ENCODE measurements at regions not wholly inside any gene's neighbourhood (a gene's known extent, or its start where the extent isn't known, plus 50 kb on each side); places are given as distances from the start of the nearest gene placed in this dataset.

- no peak for DNase-seq
Measured at GRCh38 chr14:86015941-86016340, 486.0 kb downstream of the FLRT2 start.

GRCh38 chr14:86015511-86015910, 485.6 kb downstream of the FLRT2 start:
- no peak for DNase-seq

GRCh38 chr14:86013641-86014040, 483.7 kb downstream of the FLRT2 start:
- DNase-seq, result no peak

DNA sequence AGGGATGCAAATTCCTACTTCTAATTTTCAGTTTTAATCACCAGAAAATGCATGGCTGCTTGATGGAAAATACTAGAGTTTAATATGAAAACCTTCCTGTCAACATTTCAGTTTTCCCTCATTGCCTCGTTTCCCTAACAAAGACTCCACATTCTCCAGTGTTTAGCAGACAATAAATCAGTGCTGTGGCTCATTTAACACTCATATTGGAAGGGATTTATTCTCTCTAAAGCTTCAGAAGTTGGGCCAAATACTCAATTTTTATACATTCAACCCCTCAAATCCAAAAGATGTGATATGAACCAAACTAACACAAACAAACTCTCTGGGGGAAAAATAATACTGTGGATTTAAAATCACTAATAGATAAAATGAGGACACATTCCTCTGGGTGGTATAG, 482.5 kb downstream of the FLRT2 start:
- DNase-seq, result no peak

- no peak for DNase-seq
Measured at GRCh38 chr14:86003998-86004397, 474.1 kb downstream of the FLRT2 start.

- no peak for DNase-seq
Measured at GRCh38 chr14:85996551-85996950, 466.6 kb downstream of the FLRT2 start.

DNA sequence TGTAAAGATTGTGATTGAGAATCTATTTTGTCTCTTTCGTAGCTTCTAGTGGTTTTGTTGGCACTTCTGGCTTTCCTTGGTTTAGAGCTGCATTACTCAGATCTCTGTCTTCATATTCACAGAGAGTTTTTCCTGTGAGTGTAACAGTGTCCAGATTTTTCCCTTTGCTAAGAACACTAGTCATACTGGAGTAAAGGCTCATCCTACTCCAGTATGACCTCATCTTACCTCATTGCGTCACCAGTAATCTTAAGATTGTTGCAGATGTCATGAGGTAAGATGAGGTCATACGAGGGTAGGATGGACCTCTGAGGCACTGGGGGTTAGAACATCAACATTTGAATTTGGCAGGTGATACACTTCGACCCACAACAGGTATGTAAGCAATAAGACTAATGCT, 461.2 kb downstream of the FLRT2 start:
- no peak for DNase-seq

- DNase-seq, result no peak
Measured at GRCh38 chr14:85987907-85988306, 458.0 kb downstream of the FLRT2 start.

DNA sequence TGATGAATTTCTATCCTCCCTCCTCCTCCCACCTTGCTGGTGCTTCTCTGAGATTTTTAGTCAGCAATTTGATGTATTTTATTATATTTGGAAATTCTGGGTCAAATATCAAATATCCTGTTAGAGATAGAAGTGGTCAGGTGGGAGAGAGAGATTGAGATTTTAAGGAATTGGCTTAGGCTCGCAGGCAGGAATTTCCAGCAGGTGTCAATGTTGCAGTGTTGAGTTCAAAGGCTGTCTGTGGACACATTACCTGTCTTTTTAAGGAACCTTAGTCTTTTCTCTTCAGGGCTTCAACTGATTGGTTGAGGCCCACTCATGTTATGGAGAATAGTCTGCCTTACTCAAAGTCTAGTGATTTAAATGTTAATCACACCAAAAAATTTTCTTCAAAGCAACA, 457.3 kb downstream of the FLRT2 start:
- no peak for DNase-seq

DNA sequence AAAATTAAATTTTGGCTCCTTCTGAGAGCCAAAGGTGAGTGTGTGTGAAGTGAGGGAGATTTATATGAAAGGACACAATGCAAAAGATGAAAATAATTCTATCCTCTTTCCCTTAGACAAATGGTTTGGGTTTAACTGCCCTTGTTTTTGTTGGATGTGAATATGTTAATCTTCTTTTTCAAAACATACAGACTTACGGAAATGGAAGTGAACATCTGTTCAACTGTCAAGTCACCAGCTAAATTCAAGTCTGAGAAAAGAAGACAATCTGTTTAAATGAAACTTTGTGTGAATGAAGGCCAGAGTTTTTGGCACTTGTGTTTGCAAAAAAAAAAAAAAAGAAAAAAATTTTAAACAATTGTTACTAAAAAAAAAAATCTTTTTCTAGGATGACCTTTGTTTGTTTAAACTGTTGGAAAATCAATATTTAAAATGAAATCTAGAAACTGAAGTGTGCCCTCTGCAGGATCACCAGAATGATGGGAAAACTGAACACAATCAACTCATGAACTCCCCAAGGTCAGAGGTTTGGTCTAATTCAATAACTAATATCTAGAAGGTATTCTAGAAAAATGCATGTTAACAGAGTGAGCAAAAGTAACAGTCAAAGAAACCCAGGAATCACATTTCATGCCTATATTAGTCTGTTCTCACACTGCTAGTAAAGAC, 448.8 kb downstream of the FLRT2 start:
- no peak for DNase-seq

- no peak for DNase-seq
Measured at GRCh38 chr14:85974602-85975001, 444.7 kb downstream of the FLRT2 start.

DNA sequence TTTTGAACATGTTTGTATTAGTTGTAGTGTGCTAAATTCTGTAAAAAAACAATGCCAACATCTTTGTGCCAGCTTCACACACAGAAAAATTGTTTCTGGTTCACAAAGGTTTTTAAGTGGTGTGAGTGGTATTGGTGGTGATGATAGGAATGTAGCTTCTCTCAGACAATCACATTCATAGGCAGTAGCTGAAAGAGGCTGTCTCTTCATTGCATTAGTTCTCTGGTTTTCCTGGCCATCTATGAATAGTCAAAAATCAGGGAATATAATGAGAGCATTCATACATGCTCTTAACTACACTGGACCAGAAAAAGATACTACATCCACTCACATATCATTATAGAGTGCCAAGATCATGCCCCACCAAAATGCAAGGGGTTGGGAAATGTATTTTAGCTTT, 433.5 kb downstream of the FLRT2 start:
- no peak for DNase-seq

GRCh38 chr14:85960756-85961155, 430.8 kb downstream of the FLRT2 start:
- DNase-seq, result no peak

- no peak for DNase-seq
Measured at GRCh38 chr14:85959063-85959462, 429.1 kb downstream of the FLRT2 start.

DNA sequence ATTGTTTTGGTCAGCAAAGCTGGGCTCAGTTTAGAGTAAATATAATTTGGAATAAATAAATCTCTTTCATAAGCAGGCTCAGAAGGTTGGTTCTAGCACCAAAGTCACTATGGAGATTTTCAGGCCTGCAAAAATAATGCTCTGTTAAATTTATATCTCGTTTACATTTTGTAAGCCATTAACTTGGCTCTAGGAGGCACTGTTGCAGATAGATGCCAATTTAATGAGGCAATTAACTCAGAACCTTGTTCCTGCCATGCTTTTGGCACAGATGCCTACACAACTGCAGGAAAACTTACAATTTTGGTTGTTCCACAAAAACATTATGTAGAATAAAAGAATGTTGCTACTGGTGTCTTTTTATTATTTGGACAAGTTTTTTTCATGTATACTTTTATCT, 428.1 kb downstream of the FLRT2 start:
- no peak for DNase-seq

DNA sequence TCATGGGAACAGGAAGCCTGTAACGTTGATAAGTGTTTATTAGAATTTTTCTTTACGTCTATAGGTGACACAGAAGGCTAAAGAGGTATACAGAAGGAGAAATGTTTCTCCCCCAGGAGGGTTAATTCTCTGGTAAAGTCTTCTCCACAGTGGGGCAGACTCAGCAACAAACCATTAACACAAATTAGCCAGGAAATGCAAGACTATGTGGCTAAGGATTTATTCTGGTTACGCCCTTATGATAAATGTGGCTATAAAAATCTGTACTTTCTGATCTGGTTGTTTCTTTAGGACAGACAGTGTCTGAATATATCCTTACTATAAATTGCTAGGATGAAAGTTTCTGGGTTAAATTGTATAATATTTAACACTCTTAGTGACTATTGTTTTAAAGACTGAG, 423.3 kb downstream of the FLRT2 start:
- no peak for DNase-seq

DNA sequence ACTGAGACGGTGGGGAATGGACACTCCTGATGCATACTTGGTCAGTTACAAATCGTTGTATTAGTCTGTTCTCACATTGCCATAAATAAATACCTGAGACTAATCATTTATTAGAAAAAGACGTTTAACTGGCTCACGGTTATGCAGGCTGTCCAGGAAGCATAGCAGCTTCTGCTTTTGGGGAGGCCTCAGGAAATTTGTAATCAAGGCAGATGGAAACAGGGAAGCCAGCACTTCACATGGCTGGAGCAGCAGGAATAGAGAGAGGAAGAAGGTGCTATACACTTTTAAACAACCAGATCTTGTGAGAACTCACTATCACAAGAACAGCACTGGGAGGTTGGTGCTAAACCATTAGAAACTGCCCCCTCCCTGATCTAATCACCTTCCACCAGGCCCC, 418.2 kb downstream of the FLRT2 start:
- no peak for DNase-seq

- DNase-seq, result no peak
Measured at GRCh38 chr14:85947461-85948139, 417.7 kb downstream of the FLRT2 start.

DNA sequence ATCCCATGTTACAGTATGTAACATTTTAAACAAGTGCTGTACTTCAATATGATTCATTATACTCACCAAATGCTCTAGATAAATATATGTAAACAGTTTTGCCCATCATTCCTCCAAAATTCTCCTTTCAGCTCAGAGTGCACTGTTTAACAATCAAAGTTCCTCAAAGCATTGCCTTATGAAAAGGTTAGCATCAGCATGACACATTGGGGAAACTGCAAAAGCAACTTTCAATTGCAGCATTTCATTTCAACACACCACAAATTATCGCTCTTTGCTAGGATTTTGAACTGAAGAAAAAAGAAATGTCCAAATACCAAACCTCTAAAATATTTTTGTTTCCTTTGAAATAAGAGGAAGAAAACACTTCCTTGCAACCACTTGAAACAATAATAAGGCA, 413.2 kb downstream of the FLRT2 start:
- no peak for DNase-seq

GRCh38 chr14:85934886-85935254, 404.9 kb downstream of the FLRT2 start:
- peak; percentile 34 for DNase-seq

DNA sequence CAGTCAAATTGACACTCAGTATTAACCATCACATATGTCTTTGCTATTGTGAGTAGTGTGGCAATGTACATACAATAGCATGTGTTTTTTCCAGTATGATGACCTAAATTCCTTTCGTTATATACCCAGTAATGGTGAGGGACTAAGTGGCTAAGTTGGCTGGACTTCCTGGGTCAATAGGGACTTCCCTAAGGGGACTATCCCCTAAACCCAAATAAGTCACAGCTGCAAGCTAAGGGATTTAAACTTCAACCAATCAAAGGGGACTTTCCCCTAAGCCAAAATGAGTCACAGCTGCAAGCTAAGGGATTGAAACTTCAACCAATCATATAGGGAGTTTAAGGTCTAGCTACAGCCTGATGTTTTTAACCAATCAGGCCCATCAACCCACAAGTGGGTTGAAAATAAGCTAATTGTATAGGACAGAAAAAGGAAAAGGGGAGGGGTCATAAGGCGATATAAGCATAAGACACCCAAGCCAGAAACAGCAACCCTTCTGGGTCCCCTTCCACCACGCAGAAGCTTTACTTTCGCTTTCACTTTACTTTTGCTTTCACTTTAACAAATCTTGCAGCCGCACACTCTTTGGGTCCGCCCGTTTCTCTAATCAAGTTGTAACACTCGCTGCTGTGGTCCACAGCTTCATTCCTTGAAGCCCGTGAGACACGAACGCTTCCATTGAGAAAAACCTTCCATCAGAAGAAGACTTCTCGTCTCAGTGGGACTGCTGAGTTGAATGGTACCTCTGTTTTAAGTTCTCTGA, 404.4 kb downstream of the FLRT2 start:
- peak; percentile 91 for DNase-seq

DNA sequence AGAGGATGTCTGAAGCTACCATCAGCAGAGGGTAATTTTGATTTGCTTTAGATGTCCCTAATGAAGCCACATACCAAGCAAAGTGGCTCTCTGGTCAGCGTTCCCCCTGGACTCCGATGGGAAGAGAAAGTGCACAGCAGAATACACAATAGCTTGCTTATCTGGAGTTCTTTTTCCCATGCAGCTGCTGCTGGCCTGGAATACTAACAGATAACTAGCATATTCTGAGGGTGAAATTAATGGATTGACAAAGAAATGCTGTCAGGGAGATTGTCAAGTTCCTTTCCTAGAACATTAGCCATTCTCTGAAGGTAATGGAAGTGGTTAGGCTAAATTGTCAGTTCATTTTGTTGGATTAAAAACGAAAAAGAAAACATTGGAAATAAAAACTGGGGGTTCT, 391.3 kb downstream of the FLRT2 start:
- no peak for DNase-seq

DNA sequence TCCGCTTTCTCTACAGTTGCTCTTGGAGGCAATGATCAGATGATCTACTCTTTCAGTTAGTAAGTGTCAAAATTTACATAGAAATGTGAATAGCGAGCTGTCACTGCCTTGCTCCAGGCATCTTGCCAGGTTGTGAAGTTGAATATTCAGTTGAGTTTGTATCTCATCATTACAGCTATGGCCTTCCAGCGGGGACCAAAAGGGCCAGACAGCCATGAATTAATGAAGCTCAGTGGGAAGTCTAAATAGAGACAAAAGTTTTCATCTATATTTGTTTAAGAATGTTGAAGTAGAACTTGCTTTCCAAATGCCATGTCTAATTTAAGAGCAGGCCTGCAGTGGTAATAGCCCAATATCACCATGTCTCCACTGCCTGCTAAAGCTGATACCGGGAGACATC, 387.8 kb downstream of the FLRT2 start:
- no peak for DNase-seq

GRCh38 chr14:85915711-85916110, 385.8 kb downstream of the FLRT2 start:
- DNase-seq, result no peak
